22Rv1 (cell line): ENCODE measurements at regions not wholly inside any gene's neighbourhood (a gene's known extent, or its start where the extent isn't known, plus 50 kb on each side); places are given as distances from the start of the nearest gene placed in this dataset.

Source experiments
- H3K27ac ChIP-seq: fragments of 450-650 bp; 2 replicates; pipeline ENCODE4 v1.5.1; 2017
- CTCF ChIP-seq: fragments of 450-650 bp; IDR thresholded peaks from 2 replicates; pipeline ENCODE4 v1.5.1; 2017; ENCODE audit warnings: mild to moderate bottlenecking
- ZFX ChIP-seq: fragments of 450-650 bp; IDR thresholded peaks from 2 replicates; pipeline ENCODE4 v1.6.1; 2017; ENCODE audit warnings: antibody characterized with exemption, borderline replicate concordance

GRCh38 chr5:14059810-14060209 lies 83.3 kb upstream of the TRIO start:
- TF ChIP-seq ZFX: no peak
- no peak for TF ChIP-seq CTCF
- H3K27ac ChIP-seq: no peak overlapping the region

- H3K27ac ChIP-seq: no peak overlapping the region
- TF ChIP-seq CTCF: no peak
- TF ChIP-seq ZFX: no peak
Measured at GRCh38 chr5:14057289-14057688, 85.9 kb upstream of the TRIO start.

GRCh38 chr5:14056039-14056438 lies 87.1 kb upstream of the TRIO start:
- TF ChIP-seq ZFX: no peak
- no peak for TF ChIP-seq CTCF
- H3K27ac ChIP-seq: no peak overlapping the region

GRCh38 chr5:14054965-14055963 lies 87.9 kb upstream of the TRIO start:
- TF ChIP-seq ZFX (no peak), CTCF (no peak)

GRCh38 chr5:14054111-14054854 lies 88.9 kb upstream of the TRIO start:
- no peak overlapping the region for H3K27ac ChIP-seq
- TF ChIP-seq ZFX: no peak
- no peak for TF ChIP-seq CTCF

More at GRCh38 chr5:14054965-14055963, 87.9 kb upstream of the TRIO start:
- H3K27ac ChIP-seq: no peak overlapping the region

- TF ChIP-seq CTCF: no peak
- no peak for TF ChIP-seq ZFX
- no peak overlapping the region for H3K27ac ChIP-seq
Measured at GRCh38 chr5:14050821-14051220, 92.3 kb upstream of the TRIO start.
